ENCODE measurements at regions not wholly inside any gene's neighbourhood (a gene's known extent, or its start where the extent isn't known, plus 50 kb on each side); places are given as distances from the start of the nearest gene placed in this dataset.
A peak's percentile ranks its signal among the peaks of the same experiment; 100 is the strongest.
"Not testable (repeated sequence)": the region's sequence is repeated elsewhere in the genome, so short reads cannot be mapped to it uniquely, and the experiment has no call there.

- DNase-seq = no peak
Observed at GRCh38 chr3:43838877-43839276, 148.1 kb downstream of the ABHD5 start.

- DNase-seq = no peak
Observed at GRCh38 chr3:43843386-43843785, 152.6 kb downstream of the ABHD5 start.

GRCh38 chr3:43844757-43845156, 154.0 kb downstream of the ABHD5 start:
- DNase-seq = no peak

- DNase-seq = not testable (repeated sequence)
Observed at GRCh38 chr3:43845553-43845952, 154.8 kb downstream of the ABHD5 start.

- DNase-seq = no peak
Observed at GRCh38 chr3:43852066-43852465, 161.3 kb downstream of the ABHD5 start.

GRCh38 chr3:43854283-43854682, 163.5 kb downstream of the ABHD5 start:
- DNase-seq = no peak

GRCh38 chr3:43854916-43855315, 164.2 kb downstream of the ABHD5 start:
- no peak for DNase-seq

- DNase-seq = peak; percentile 17
Observed at GRCh38 chr3:43855674-43856299, 165.0 kb downstream of the ABHD5 start.

GRCh38 chr3:43856351-43856750, 165.6 kb downstream of the ABHD5 start:
- DNase-seq = no peak

- no peak for DNase-seq
Observed at GRCh38 chr3:43856761-43857160, 166.0 kb downstream of the ABHD5 start.

GRCh38 chr3:43857361-43858293, 166.9 kb downstream of the ABHD5 start:
- DNase-seq = no peak

GRCh38 chr3:43858294-43858701, 167.6 kb downstream of the ABHD5 start:
- DNase-seq = no peak

- DNase-seq = no peak
Observed at GRCh38 chr3:43859766-43860165, 169.0 kb downstream of the ABHD5 start.

GRCh38 chr3:43861635-43862034, 170.9 kb downstream of the ABHD5 start:
- no peak for DNase-seq

- no peak for DNase-seq
Observed at GRCh38 chr3:43862470-43862869, 171.7 kb downstream of the ABHD5 start.

GRCh38 chr3:43862992-43863805, 172.5 kb downstream of the ABHD5 start:
- no peak for DNase-seq

GRCh38 chr3:43863966-43864933, 173.5 kb downstream of the ABHD5 start:
- no peak for DNase-seq

GRCh38 chr3:43865351-43865750, 174.6 kb downstream of the ABHD5 start:
- DNase-seq = no peak

- no peak for DNase-seq
Observed at GRCh38 chr3:43865887-43866528, 175.3 kb downstream of the ABHD5 start.

GRCh38 chr3:43866529-43867353, 176.0 kb downstream of the ABHD5 start:
- no peak for DNase-seq

Data from activated gamma-delta T cell treated with Interleukin-2 at 50 U/mL for 16 hours (primary cell).